CD4-positive, alpha-beta T cell (primary cell): ENCODE measurements at regions not wholly inside any gene's neighbourhood (a gene's known extent, or its start where the extent isn't known, plus 50 kb on each side); places are given as distances from the start of the nearest gene placed in this dataset.

Experiments
- ATAC-seq: fragments of 200-7000 bp; cut with Tn5 transposase; one replicate; pipeline ENCODE4 v1.10.0; 2022; ENCODE audit warnings: mild to moderate bottlenecking; ENCODE audit not compliant: poor library complexity
- CTCF ChIA-PET: fragments of 350-600 bp; sonication (Branson Sonifier 250); formaldehyde crosslinking; loops from one replicate; lab custom pipeline; 2021; ENCODE audit warnings: antibody characterized with exemption, inconsistent platforms; lab: Charles Lee
- POLR2A ChIA-PET: fragments of 350-600 bp; sonication (Branson Sonifier 250); formaldehyde crosslinking; loops from one replicate; lab custom pipeline; 2021; ENCODE audit warnings: antibody characterized with exemption, inconsistent platforms; lab: Charles Lee
- DNase-seq, 14 experiments: peaks; one replicate each; pipeline ENCODE4 v3.0.0-alpha.2; 2013 to 2020; ENCODE audit warnings: mixed read lengths in 2 of 14
- H3K27ac ChIP-seq, 2 donors: one replicate each; pipeline versions ENCODE4 v1.5.1 to v1.7.0; 2013; ENCODE audit warnings: low read length in 2 of 2, low read depth in 1 of 2, mild to moderate bottlenecking in 1 of 2
- H3K27me3 ChIP-seq, 2 experiments: 1 replicate in 1 of 2; 2 replicates in 1 of 2; pipeline versions ENCODE4 v1.6.1 to v1.7.0; 2013; ENCODE audit warnings: low read length in 2 of 2, control low read depth in 1 of 2, mild to moderate bottlenecking in 1 of 2, moderate library complexity in 1 of 2; ENCODE audit not compliant: insufficient read depth in 2 of 2, control insufficient read depth in 1 of 2
- H3K36me3 ChIP-seq: one replicate; pipeline ENCODE4 v1.6.1; 2013; ENCODE audit warnings: low read length, control low read depth; ENCODE audit not compliant: insufficient read depth
- H3K4me1 ChIP-seq: one replicate; pipeline ENCODE4 v1.6.1; 2013; ENCODE audit warnings: low read length, control low read depth; ENCODE audit not compliant: insufficient read depth
- H3K4me3 ChIP-seq: one replicate; pipeline ENCODE4 v1.5.1; 2013; ENCODE audit warnings: mild to moderate bottlenecking, low read length, moderate library complexity
- H3K9me3 ChIP-seq, 2 experiments: 1 replicate in 1 of 2; 2 replicates in 1 of 2; pipeline versions ENCODE4 v1.6.1 to v1.7.0; 2013; ENCODE audit warnings: low read length in 2 of 2, mild to moderate bottlenecking in 2 of 2, control low read depth in 1 of 2, moderate library complexity in 1 of 2; ENCODE audit not compliant: control insufficient read depth in 1 of 2, insufficient read depth in 1 of 2
- H3K27ac Mint-ChIP-seq: one replicate; pipeline ENCODE4 v1.8.0; 2020; ENCODE audit warnings: mixed read lengths
- H3K27me3 Mint-ChIP-seq: one replicate; pipeline ENCODE4 v1.8.0; 2021; ENCODE audit warnings: mixed read lengths
- H3K36me3 Mint-ChIP-seq: one replicate; pipeline ENCODE4 v1.8.0; 2021; ENCODE audit warnings: low read depth, mixed read lengths
- H3K4me1 Mint-ChIP-seq: one replicate; pipeline ENCODE4 v1.8.0; 2021; ENCODE audit warnings: low read depth, mixed read lengths
- H3K4me3 Mint-ChIP-seq: one replicate; pipeline ENCODE4 v1.8.0; 2020; ENCODE audit warnings: mild to moderate bottlenecking, mixed read lengths
- H3K9me3 Mint-ChIP-seq: one replicate; pipeline ENCODE4 v1.8.0; 2020; ENCODE audit warnings: mixed read lengths
- CTCF ChIP-seq: fragments of 200-600 bp; IDR thresholded peaks from one replicate; pipeline ENCODE4 v1.8.0; 2022; ENCODE audit warnings: antibody characterized with exemption, mild to moderate bottlenecking
- intact Hi-C, 2 experiments: fragments of 100-400 bp; cut with DNase I in 1 of 2; cut with micrococcal nuclease in 1 of 2; formaldehyde crosslinking; loops; one replicate each; pipeline versions ENCODE4 v1.15.1 to v1.9.0; 2023 to 2025; cut with DNase I, micrococcal nuclease

DNA sequence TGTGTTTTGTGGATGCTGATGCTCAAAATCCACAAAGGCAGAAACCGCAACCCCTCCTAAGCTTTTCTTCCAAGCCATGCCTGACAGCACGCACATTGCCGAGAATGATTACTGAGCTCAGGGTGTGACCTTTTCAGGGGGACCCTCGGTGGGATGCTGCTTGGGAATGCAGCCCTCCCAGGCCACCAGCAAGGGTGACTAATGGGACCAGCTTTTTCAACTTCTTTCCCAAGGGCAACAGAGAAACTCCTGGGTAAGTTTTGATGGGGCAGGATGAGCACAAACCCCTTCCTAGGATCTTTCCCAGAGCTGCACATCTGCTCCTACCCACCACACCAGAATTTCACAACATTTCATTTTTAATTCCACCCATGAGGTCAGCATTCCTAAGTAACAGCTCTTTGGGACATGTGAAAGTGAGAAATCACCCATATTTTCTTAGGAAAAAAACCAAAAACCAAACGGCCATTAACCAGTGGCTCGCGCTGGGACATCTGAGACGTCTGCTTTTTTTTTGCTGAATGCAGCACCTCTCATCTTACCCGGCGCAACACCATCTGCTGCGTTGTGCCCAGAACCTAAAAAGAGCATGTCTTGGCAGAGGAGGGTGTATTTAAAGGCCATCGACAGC is 119.0 kb downstream of the ARL4C start:
- H3K27ac Mint-ChIP-seq, result no peak overlapping the region
- H3K9me3 Mint-ChIP-seq, result no peaks in the 10 kb centered on the region
- Histone ChIP-seq H3K27ac (no peak overlapping the region), H3K4me3 (no peak overlapping the region), H3K27me3 (no peaks in the 10 kb centered on the region), H3K9me3 (no peaks in the 10 kb centered on the region), H3K36me3 (no peaks in the 10 kb centered on the region), H3K4me1 (peaks cover 12% of the 10 kb centered on the region)
- H3K4me3 Mint-ChIP-seq, result no peak overlapping the region
- no peak for ATAC-seq
- intact Hi-C loops, result no loop called here
- ChIA-PET POLR2A (interaction anchor here (0.9 kb wide), 1 partner anchor 11 kb away, joined by 4 read pairs; no protein-coding TSS in a partner anchor), CTCF (interaction anchor here (1.1 kb wide), 1 partner anchor 46 kb away, joined by 3 read pairs; no protein-coding TSS in a partner anchor)
- H3K36me3 Mint-ChIP-seq, result no peaks in the 10 kb centered on the region
- peaks cover 29% of the 10 kb centered on the region for H3K4me1 Mint-ChIP-seq
- DNase-seq, result no peak
- TF ChIP-seq CTCF, result no peak
- H3K27me3 Mint-ChIP-seq, result no peaks in the 10 kb centered on the region

DNA sequence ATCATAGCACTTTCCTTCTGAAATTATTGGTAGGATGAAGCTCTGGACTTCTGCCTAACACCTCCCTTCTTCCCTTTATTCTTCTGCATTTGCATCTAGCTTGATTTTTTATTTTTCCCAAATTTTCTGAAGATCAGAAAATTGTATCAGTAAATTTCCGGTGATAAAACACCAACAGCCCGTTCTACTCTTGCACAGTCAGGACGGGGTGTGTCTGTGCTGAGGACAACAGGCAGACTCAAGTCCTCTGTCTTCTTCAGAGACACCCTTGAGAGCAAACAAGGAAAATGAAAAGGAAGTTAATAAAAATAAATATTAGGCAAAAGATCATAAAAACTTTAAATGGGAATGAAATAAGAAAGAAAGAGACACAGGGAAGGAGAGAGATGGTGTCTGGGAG is 120.7 kb downstream of the ARL4C start:
- no peak overlapping the region for H3K27ac Mint-ChIP-seq
- Histone ChIP-seq H3K9me3 (no peaks in the 10 kb centered on the region), H3K4me3 (no peak overlapping the region), H3K36me3 (no peaks in the 10 kb centered on the region), H3K27ac (no peak overlapping the region), H3K4me1 (peaks cover 26% of the 10 kb centered on the region), H3K27me3 (no peaks in the 10 kb centered on the region)
- CTCF ChIA-PET, result no interaction called here
- intact Hi-C loops, result no loop called here
- DNase-seq (no peak), ATAC-seq (no peak)
- no peaks in the 10 kb centered on the region for H3K36me3 Mint-ChIP-seq
- no peak for TF ChIP-seq CTCF
- H3K4me1 Mint-ChIP-seq, result peaks cover 45% of the 10 kb centered on the region
- POLR2A ChIA-PET, result no interaction called here
- no peaks in the 10 kb centered on the region for H3K9me3 Mint-ChIP-seq
- H3K4me3 Mint-ChIP-seq, result no peak overlapping the region
- no peaks in the 10 kb centered on the region for H3K27me3 Mint-ChIP-seq

GRCh38 chr2:234375176-234375880 is 121.6 kb downstream of the ARL4C start:
- no peak for DNase-seq
- Mint-ChIP-seq H3K36me3 (no peaks in the 10 kb centered on the region), H3K4me3 (no peak overlapping the region), H3K4me1 (peaks cover 53% of the 10 kb centered on the region), H3K27ac (peak overlapping the region; percentile 88), H3K27me3 (no peaks in the 10 kb centered on the region), H3K9me3 (no peaks in the 10 kb centered on the region)
- H3K4me3 ChIP-seq, result no peak overlapping the region
- intact Hi-C loops, result no loop called here
- ChIA-PET POLR2A (interaction anchor here (0.9 kb wide), 1 partner anchor 17 kb away, joined by 4 read pairs; no protein-coding TSS in a partner anchor), CTCF (no interaction called here)
- no peak overlapping the region for H3K27ac ChIP-seq
- no peaks in the 10 kb centered on the region for H3K27me3 ChIP-seq
- H3K36me3 ChIP-seq, result no peaks in the 10 kb centered on the region
- peaks cover 34% of the 10 kb centered on the region for H3K4me1 ChIP-seq
- TF ChIP-seq CTCF, result no peak
- H3K9me3 ChIP-seq, result no peaks in the 10 kb centered on the region
- ATAC-seq, result no peak
